ENCODE measurements at regions not wholly inside any gene's neighbourhood (a gene's known extent, or its start where the extent isn't known, plus 50 kb on each side); places are given as distances from the start of the nearest gene placed in this dataset.

GRCh38 chr4:29588617-29589016 is 1131.6 kb upstream of the PCDH7 start:
- TF ChIP-seq TEAD2 (CRISPR knock-in tag; IDR thresholded peaks at IDR 0.05) (no peak), FOXK2 (IDR thresholded peaks at IDR 0.05) (no peak), RNF2 (conservative IDR thresholded peaks at IDR 0.05; ENCODE audit: low read depth) (no peak), PHF5A (CRISPR knock-in tag; IDR thresholded peaks at IDR 0.05; ENCODE audit: low read depth, unreplicated experiment) (no peak), LRRFIP1 (CRISPR knock-in tag; conservative IDR thresholded peaks at IDR 0.05) (no peak), ZC3H13 (CRISPR knock-in tag; IDR thresholded peaks at IDR 0.05) (no peak), ZNF766 (CRISPR knock-in tag; IDR thresholded peaks at IDR 0.05; ENCODE audit: borderline replicate concordance) (no peak), BCLAF1 (IDR thresholded peaks at IDR 0.05) (no peak), KDM3A (CRISPR knock-in tag; IDR thresholded peaks at IDR 0.05; ENCODE audit: low read depth) (no peak), SP1 (IDR thresholded peaks at IDR 0.05) (no peak), SP1 (CRISPR knock-in tag; IDR thresholded peaks at IDR 0.05) (no peak), ZBTB40 (IDR thresholded peaks at IDR 0.05) (no peak), ZBTB40 (CRISPR knock-in tag; IDR thresholded peaks at IDR 0.05) (no peak), GMEB1 (CRISPR knock-in tag; IDR thresholded peaks at IDR 0.05; ENCODE audit: borderline replicate concordance) (no peak), RXRA (CRISPR knock-in tag; IDR thresholded peaks at IDR 0.05) (no peak), POLR2A (IDR thresholded peaks at IDR 0.05; ENCODE audit: insufficient read depth in 1 of 2, low read depth in 2 of 2, low read length in 2 of 2) (no peak)
